ENCODE measurements at regions not wholly inside any gene's neighbourhood (a gene's known extent, or its start where the extent isn't known, plus 50 kb on each side); places are given as distances from the start of the nearest gene placed in this dataset.

- TF ChIP-seq CTCF (IDR thresholded peaks at IDR 0.05; ENCODE audit: low read length) (no peak), EZH2 (IDR thresholded peaks at IDR 0.05; ENCODE audit: borderline replicate concordance, low read length) (no peak)
Observed at GRCh38 chr9:73579823-73580222, 428.2 kb downstream of the ANXA1 start.
